Spleen (tissue), 7 donors: ENCODE measurements at regions not wholly inside any gene's neighbourhood (a gene's known extent, or its start where the extent isn't known, plus 50 kb on each side); places are given as distances from the start of the nearest gene placed in this dataset.

ENCODE experiments used
- CTCF ChIP-seq, 11 experiments: fragments of 200-600 bp in 7 of 11; fragments of 450-650 bp in 4 of 11; sonication (generic) in 4 of 11; IDR thresholded peaks in 8 of 11; conservative IDR thresholded peaks in 3 of 11; 1 replicate in 7 of 11; 2 replicates in 4 of 11; pipeline versions ENCODE4 v1.4.0 to v1.8.0; 2016 to 2021; ENCODE audit warnings: antibody characterized with exemption in 11 of 11, inconsistent platforms in 4 of 11, mild to moderate bottlenecking in 1 of 11
- POLR2A ChIP-seq, 3 donors: fragments of 450-650 bp; IDR thresholded peaks; one replicate each; pipeline ENCODE4 v1.5.1; 2017; ENCODE audit warnings: antibody characterized with exemption in 3 of 3, mild to moderate bottlenecking in 1 of 3
- POLR2AphosphoS5 ChIP-seq, 3 donors: sonication (generic); formaldehyde crosslinking; IDR thresholded peaks; one replicate each; pipeline ENCODE4 v1.5.1; 2017; ENCODE audit warnings: antibody characterized with exemption in 3 of 3
- donor health status: DM: no; HTN: no; CAD: no; lungs with moderate emphysema.
- donor health status: DM: no; HTN: no; CAD: no.
- donor health status: DM: no; HTN: no; CAD: no.

DNA sequence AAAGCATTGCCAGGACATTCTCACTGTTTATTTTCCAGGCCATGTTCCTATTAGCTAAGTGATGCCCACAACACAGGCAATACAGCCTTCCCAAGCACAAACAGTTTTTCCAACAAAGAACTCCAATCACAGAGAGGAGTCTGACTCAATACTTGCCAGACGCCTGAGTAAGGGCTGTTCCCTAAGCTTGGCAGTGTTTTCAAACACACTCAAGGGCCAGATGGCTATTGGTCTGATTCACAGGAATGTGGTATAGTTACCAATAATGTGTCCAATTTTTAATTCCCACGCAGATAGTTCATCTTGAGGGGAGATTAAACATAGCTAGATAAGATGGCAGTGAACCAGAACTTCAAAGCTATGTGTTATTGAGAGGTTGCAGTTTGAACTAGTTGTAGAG lies 381.0 kb downstream of the SNAPC1 start:
- no peak for TF ChIP-seq POLR2AphosphoS5 (IDR thresholded peaks at IDR 0.05)
- no peak for TF ChIP-seq CTCF (IDR thresholded peaks at IDR 0.05 in 8 of 11, conservative IDR thresholded peaks at IDR 0.05 in 3 of 11)
- TF ChIP-seq POLR2A (IDR thresholded peaks at IDR 0.05) = no peak
